ENCODE measurements at regions not wholly inside any gene's neighbourhood (a gene's known extent, or its start where the extent isn't known, plus 50 kb on each side); places are given as distances from the start of the nearest gene placed in this dataset.
"Not testable (repeated sequence)": the region's sequence is repeated elsewhere in the genome, so short reads cannot be mapped to it uniquely, and the experiment has no call there.

- H3K27me3 ChIP-seq (ENCODE audit: low read depth): no peaks in the 10 kb centered on the region
- in situ Hi-C loops (cut with MboI; ENCODE audit: low sequenced_read_pairs): no loop called here
- no peak overlapping the region for H3K4me3 ChIP-seq
- no peaks in the 10 kb centered on the region for H3K4me1 ChIP-seq
- no peak for DNase-seq (ENCODE audit: low spot score in 2 of 2)
- no peaks in the 10 kb centered on the region for H3K36me3 ChIP-seq (replicated peaks)
- no peaks in the 10 kb centered on the region for H3K9me3 ChIP-seq
These were observed 358.3 kb upstream of the KIAA1217 start for GRCh38 chr10:23850631-23851030.

- no peak overlapping the region for H3K4me3 ChIP-seq
- in situ Hi-C loops (cut with MboI; ENCODE audit: low sequenced_read_pairs): no loop called here
- no peak for DNase-seq (ENCODE audit: low spot score in 2 of 2)
- H3K27me3 ChIP-seq (ENCODE audit: low read depth): no peaks in the 10 kb centered on the region
- H3K9me3 ChIP-seq: no peaks in the 10 kb centered on the region
- H3K4me1 ChIP-seq: no peaks in the 10 kb centered on the region
- H3K36me3 ChIP-seq (replicated peaks): no peaks in the 10 kb centered on the region
These were observed 349.3 kb upstream of the KIAA1217 start for GRCh38 chr10:23859598-23859997.

DNA sequence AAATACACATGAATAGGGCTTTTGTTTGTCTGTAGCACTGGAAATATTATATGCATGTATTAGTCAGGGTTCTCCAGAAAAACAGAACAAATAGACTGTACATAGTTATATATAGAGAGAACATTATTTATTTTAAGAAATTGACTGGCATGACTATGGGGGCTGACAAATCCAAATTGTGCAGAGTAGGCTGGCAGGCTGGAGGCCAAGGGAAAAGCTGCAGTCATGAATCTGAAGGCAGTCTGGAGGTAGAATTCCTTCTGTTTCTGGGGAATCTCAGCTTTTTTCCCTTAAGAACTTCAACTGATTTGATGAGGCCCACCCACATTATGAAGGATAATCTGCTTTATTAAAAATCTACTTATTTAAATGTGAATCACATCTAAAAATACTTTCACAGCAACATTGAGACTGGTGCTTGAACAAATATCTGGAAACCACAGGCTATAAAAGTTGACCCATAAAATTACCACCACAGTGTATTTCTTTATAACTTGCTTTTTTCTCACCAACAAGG, 344.2 kb upstream of the KIAA1217 start:
- Histone ChIP-seq H3K4me1 (no peaks in the 10 kb centered on the region), H3K36me3 (replicated peaks) (no peaks in the 10 kb centered on the region), H3K4me3 (no peak overlapping the region), H3K27me3 (ENCODE audit: low read depth) (no peaks in the 10 kb centered on the region), H3K9me3 (no peaks in the 10 kb centered on the region)
- in situ Hi-C loops (cut with MboI; ENCODE audit: low sequenced_read_pairs): no loop called here
- DNase-seq (ENCODE audit: low spot score in 2 of 2): no peak

GRCh38 chr10:23866985-23867384, 342.0 kb upstream of the KIAA1217 start:
- H3K36me3 ChIP-seq (replicated peaks); DNase-seq (ENCODE audit: low spot score in 2 of 2); H3K9me3 ChIP-seq; H3K27me3 ChIP-seq (ENCODE audit: low read depth); in situ Hi-C loops (cut with MboI; ENCODE audit: low sequenced_read_pairs); H3K4me1 ChIP-seq; H3K4me3 ChIP-seq: not testable (repeated sequence)

DNA sequence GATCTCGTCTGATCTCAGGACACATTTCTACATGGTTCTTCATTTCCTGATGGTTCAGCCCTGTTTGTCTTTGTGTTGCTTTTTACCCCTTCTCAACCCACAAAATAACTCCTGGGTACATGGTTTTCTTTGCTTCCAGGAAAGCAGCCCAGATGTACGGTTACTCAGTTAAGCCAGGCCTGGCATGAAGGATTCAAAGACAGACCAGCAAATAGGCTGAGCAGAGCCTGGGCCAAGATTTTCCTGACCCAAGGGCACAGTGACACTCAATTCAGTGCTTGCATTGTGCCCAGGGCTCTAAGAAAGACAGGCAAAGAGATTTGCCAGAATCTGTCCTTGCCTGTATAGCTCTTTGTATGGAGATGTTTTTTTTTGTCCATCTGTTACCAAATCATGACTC, 340.8 kb upstream of the KIAA1217 start:
- no peak for DNase-seq (ENCODE audit: low spot score in 2 of 2)

GRCh38 chr10:23869548-23869947, 339.4 kb upstream of the KIAA1217 start:
- H3K9me3 ChIP-seq: no peaks in the 10 kb centered on the region
- DNase-seq (ENCODE audit: low spot score in 2 of 2): no peak
- no peaks in the 10 kb centered on the region for H3K36me3 ChIP-seq (replicated peaks)
- H3K4me1 ChIP-seq: no peaks in the 10 kb centered on the region
- in situ Hi-C loops (cut with MboI; ENCODE audit: low sequenced_read_pairs): no loop called here
- H3K27me3 ChIP-seq (ENCODE audit: low read depth): no peaks in the 10 kb centered on the region
- H3K4me3 ChIP-seq: no peak overlapping the region

More for the DNA sequence above, 340.8 kb upstream of the KIAA1217 start:
- Histone ChIP-seq H3K27me3 (ENCODE audit: low read depth) (no peaks in the 10 kb centered on the region), H3K36me3 (replicated peaks) (no peaks in the 10 kb centered on the region), H3K9me3 (no peaks in the 10 kb centered on the region), H3K4me1 (no peaks in the 10 kb centered on the region), H3K4me3 (no peak overlapping the region)
- in situ Hi-C loops (cut with MboI; ENCODE audit: low sequenced_read_pairs): no loop called here

GRCh38 chr10:23869996-23870395, 338.9 kb upstream of the KIAA1217 start:
- H3K27me3 ChIP-seq (ENCODE audit: low read depth): no peaks in the 10 kb centered on the region
- no peak for DNase-seq (ENCODE audit: low spot score in 2 of 2)
- no peaks in the 10 kb centered on the region for H3K4me1 ChIP-seq
- H3K4me3 ChIP-seq: no peak overlapping the region
- no peaks in the 10 kb centered on the region for H3K9me3 ChIP-seq
- no peaks in the 10 kb centered on the region for H3K36me3 ChIP-seq (replicated peaks)
- in situ Hi-C loops (cut with MboI; ENCODE audit: low sequenced_read_pairs): no loop called here

GRCh38 chr10:23870651-23871610, 338.0 kb upstream of the KIAA1217 start:
- H3K4me3 ChIP-seq: no peak overlapping the region
- no peaks in the 10 kb centered on the region for H3K36me3 ChIP-seq (replicated peaks)
- no peaks in the 10 kb centered on the region for H3K27me3 ChIP-seq (ENCODE audit: low read depth)
- no peaks in the 10 kb centered on the region for H3K4me1 ChIP-seq
- DNase-seq (ENCODE audit: low spot score in 2 of 2): no peak
- H3K9me3 ChIP-seq: no peaks in the 10 kb centered on the region
- in situ Hi-C loops (cut with MboI; ENCODE audit: low sequenced_read_pairs): no loop called here

DNA sequence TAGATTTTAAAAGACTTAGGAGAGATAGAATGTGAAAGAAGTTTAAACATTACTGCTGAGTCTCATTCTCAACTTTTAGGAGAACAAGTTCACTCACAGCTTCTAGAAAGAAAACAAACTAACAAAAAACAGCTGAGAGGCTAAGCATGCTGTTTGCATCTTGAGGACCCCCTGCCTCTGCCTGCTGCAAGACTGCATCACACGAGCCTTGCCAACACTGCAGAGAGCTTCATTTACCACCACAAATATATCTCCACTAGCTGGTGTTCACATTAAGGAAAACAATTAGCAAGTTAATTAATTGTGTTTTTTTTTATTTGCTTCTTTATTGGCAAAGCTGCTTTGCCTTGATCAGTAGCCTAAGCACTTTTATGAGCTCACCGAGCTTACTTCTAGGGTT, 336.6 kb upstream of the KIAA1217 start:
- H3K36me3 ChIP-seq (replicated peaks): no peaks in the 10 kb centered on the region
- no peak for DNase-seq (ENCODE audit: low spot score in 2 of 2)
- no peak overlapping the region for H3K4me3 ChIP-seq
- no peaks in the 10 kb centered on the region for H3K27me3 ChIP-seq (ENCODE audit: low read depth)
- in situ Hi-C loops (cut with MboI; ENCODE audit: low sequenced_read_pairs): no loop called here
- H3K9me3 ChIP-seq: no peaks in the 10 kb centered on the region
- H3K4me1 ChIP-seq: no peaks in the 10 kb centered on the region

GRCh38 chr10:23877791-23878320, 331.1 kb upstream of the KIAA1217 start:
- no peaks in the 10 kb centered on the region for H3K27me3 ChIP-seq (ENCODE audit: low read depth)
- no peaks in the 10 kb centered on the region for H3K4me1 ChIP-seq
- no peak overlapping the region for H3K4me3 ChIP-seq
- in situ Hi-C loops (cut with MboI; ENCODE audit: low sequenced_read_pairs): no loop called here
- no peak for DNase-seq (ENCODE audit: low spot score in 2 of 2)
- no peaks in the 10 kb centered on the region for H3K9me3 ChIP-seq
- no peaks in the 10 kb centered on the region for H3K36me3 ChIP-seq (replicated peaks)

GRCh38 chr10:23884670-23885069, 324.3 kb upstream of the KIAA1217 start:
- H3K27me3 ChIP-seq (ENCODE audit: low read depth): no peaks in the 10 kb centered on the region
- H3K36me3 ChIP-seq (replicated peaks): no peaks in the 10 kb centered on the region
- no peaks in the 10 kb centered on the region for H3K4me1 ChIP-seq
- DNase-seq (ENCODE audit: low spot score in 2 of 2): no peak
- H3K4me3 ChIP-seq: no peak overlapping the region
- no peaks in the 10 kb centered on the region for H3K9me3 ChIP-seq
- in situ Hi-C loops (cut with MboI; ENCODE audit: low sequenced_read_pairs): no loop called here

DNA sequence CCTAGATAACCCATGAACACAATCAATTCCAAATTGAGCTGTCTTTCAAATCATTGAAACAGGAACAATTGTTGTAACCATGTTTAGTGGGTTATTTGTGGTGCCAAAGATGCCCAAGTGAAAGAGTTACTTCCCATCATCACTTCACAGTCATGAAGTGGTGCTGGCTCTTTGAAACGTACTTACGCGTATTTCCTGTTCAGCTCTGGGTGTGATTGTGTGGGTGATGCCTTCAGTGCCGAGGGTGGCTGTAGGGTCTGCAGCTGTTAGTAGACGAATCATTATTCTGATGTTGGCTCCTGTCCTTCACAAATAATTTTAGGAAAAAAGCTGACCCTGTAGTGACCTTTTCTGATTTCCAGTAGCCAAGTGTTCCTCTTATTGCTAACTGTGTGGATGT, 323.1 kb upstream of the KIAA1217 start:
- H3K27me3 ChIP-seq (ENCODE audit: low read depth): peaks cover 3% of the 10 kb centered on the region; the same call in 1 of the 2 replicates
- in situ Hi-C loops (cut with MboI; ENCODE audit: low sequenced_read_pairs): no loop called here
- DNase-seq (ENCODE audit: low spot score in 2 of 2): no peak

GRCh38 chr10:23886355-23886754, 322.6 kb upstream of the KIAA1217 start:
- in situ Hi-C loops (cut with MboI; ENCODE audit: low sequenced_read_pairs): no loop called here
- DNase-seq (ENCODE audit: low spot score in 2 of 2): peak; percentile 6 to 15
- Histone ChIP-seq H3K4me3 (no peak overlapping the region), H3K9me3 (no peaks in the 10 kb centered on the region), H3K36me3 (replicated peaks) (no peaks in the 10 kb centered on the region), H3K4me1 (no peaks in the 10 kb centered on the region), H3K27me3 (ENCODE audit: low read depth) (peaks cover 4% of the 10 kb centered on the region; the same call in 1 of the 2 replicates)

More for the DNA sequence above, 323.1 kb upstream of the KIAA1217 start:
- no peaks in the 10 kb centered on the region for H3K4me1 ChIP-seq
- no peak overlapping the region for H3K4me3 ChIP-seq
- no peaks in the 10 kb centered on the region for H3K9me3 ChIP-seq
- H3K36me3 ChIP-seq (replicated peaks): no peaks in the 10 kb centered on the region

DNA sequence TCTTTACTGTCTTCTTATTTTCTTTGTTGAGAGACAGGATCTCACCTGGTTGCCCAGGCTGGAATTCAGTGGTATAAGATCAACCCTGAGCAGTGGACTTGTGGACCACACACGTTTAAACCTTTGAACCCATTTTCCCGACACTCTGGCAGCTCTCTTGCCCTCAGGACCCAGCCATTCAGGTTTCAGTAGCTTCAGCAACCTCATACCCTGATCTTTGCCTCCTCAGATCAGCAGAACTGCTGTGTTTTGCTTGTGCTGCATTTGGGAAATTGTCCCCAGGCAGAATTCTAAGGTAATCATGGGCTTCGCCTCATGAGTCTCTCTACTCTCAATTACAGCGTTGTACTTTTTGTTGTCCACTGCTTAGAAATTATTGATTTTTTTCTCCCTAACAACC, 317.6 kb upstream of the KIAA1217 start:
- DNase-seq (ENCODE audit: low spot score in 2 of 2): no peak
- no peaks in the 10 kb centered on the region for H3K9me3 ChIP-seq
- H3K4me1 ChIP-seq: no peaks in the 10 kb centered on the region
- H3K4me3 ChIP-seq: no peak overlapping the region
- H3K36me3 ChIP-seq (replicated peaks): no peaks in the 10 kb centered on the region
- in situ Hi-C loops (cut with MboI; ENCODE audit: low sequenced_read_pairs): no loop called here
- peaks cover 4% of the 10 kb centered on the region; the same call in 1 of the 2 replicates for H3K27me3 ChIP-seq (ENCODE audit: low read depth)
